T47D (cell line): ENCODE measurements at regions not wholly inside any gene's neighbourhood (a gene's known extent, or its start where the extent isn't known, plus 50 kb on each side); places are given as distances from the start of the nearest gene placed in this dataset.

ENCODE experiments used
- DNase-seq, 2 experiments: peaks; one replicate each; pipeline versions ENCODE4 v3.0.0 to v3.0.0-alpha.2; 2011 to 2012; ENCODE audit warnings: low read depth in 1 of 2, low spot score in 1 of 2
- JUND ChIP-seq: IDR thresholded peaks from 2 replicates; pipeline ENCODE4 v1.6.1; 2012; ENCODE audit warnings: low read depth
- in situ Hi-C: cut with HindIII; loops from 2 replicates; pipeline ENCODE4 v1.10.0; 2016; ENCODE audit warnings: low sequenced_read_pairs, low pct_unique_long_range_greater_than_20kb

GRCh38 chr18:79616651-79617510, 62.7 kb upstream of the CTDP1 start:
- no peak for TF ChIP-seq JUND
- no peak for DNase-seq
- in situ Hi-C loops = no loop called here

- DNase-seq = no peak
- in situ Hi-C loops = no loop called here
- no peak for TF ChIP-seq JUND
Observed at GRCh38 chr18:79617511-79618500, 61.8 kb upstream of the CTDP1 start.

GRCh38 chr18:79620576-79621165, 58.9 kb upstream of the CTDP1 start:
- in situ Hi-C loops = no loop called here
- TF ChIP-seq JUND = no peak
- DNase-seq = no peak

- no peak for DNase-seq
- in situ Hi-C loops = no loop called here
- no peak for TF ChIP-seq JUND
Observed at GRCh38 chr18:79621501-79621900, 58.1 kb upstream of the CTDP1 start.

GRCh38 chr18:79622004-79622403, 57.6 kb upstream of the CTDP1 start:
- no peak for DNase-seq
- in situ Hi-C loops = no loop called here
- TF ChIP-seq JUND = no peak

- no peak for DNase-seq
- in situ Hi-C loops = no loop called here
- TF ChIP-seq JUND = no peak
Observed at GRCh38 chr18:79624356-79625170, 55.0 kb upstream of the CTDP1 start.

GRCh38 chr18:79625195-79625923, 54.2 kb upstream of the CTDP1 start:
- DNase-seq = no peak
- TF ChIP-seq JUND = no peak
- in situ Hi-C loops = no loop called here

- in situ Hi-C loops = no loop called here
- TF ChIP-seq JUND = no peak
- DNase-seq = no peak
Observed at GRCh38 chr18:79625924-79626561, 53.6 kb upstream of the CTDP1 start.

GRCh38 chr18:79626905-79627749, 52.5 kb upstream of the CTDP1 start:
- TF ChIP-seq JUND = no peak
- DNase-seq = peak in 1 of 2 experiments; percentile 6
- in situ Hi-C loops = no loop called here

- DNase-seq = no peak
- in situ Hi-C loops = no loop called here
- no peak for TF ChIP-seq JUND
Observed at GRCh38 chr18:79627750-79628294, 51.8 kb upstream of the CTDP1 start.
